Brain microvascular endothelial cell (primary cell): ENCODE measurements at regions not wholly inside any gene's neighbourhood (a gene's known extent, or its start where the extent isn't known, plus 50 kb on each side); places are given as distances from the start of the nearest gene placed in this dataset.

Source experiments
- DNase-seq: peaks from one replicate; pipeline ENCODE4 v3.0.0-alpha.2; 2020
- H3K27ac ChIP-seq: fragments of 250-450 bp; sonication (Bioruptor Pico); 2 replicates; pipeline ENCODE4 v1.5.1; 2020; ENCODE audit warnings: mild to moderate bottlenecking, moderate library complexity
- H3K27me3 ChIP-seq: fragments of 250-450 bp; sonication (Bioruptor Pico); replicated peaks from 2 replicates; pipeline ENCODE4 v1.5.1; 2020; ENCODE audit warnings: mild to moderate bottlenecking
- H3K36me3 ChIP-seq: fragments of 250-450 bp; sonication (Bioruptor Pico); replicated peaks from 2 replicates; pipeline ENCODE4 v1.5.1; 2020; ENCODE audit warnings: mild to moderate bottlenecking
- H3K4me3 ChIP-seq: 2 replicates; pipeline ENCODE4 v1.5.1; 2011; ENCODE audit warnings: low read depth, mild to moderate bottlenecking, control low read depth, low read length, moderate library complexity
- CTCF ChIP-seq: IDR thresholded peaks from 2 replicates; pipeline ENCODE4 v1.5.1; 2011; ENCODE audit warnings: low read depth, mild to moderate bottlenecking, moderate library complexity, low read length, control low read depth, inconsistent platforms; ENCODE audit errors: missing control alignments
- in situ Hi-C: cut with HindIII; loops from 2 replicates; pipeline ENCODE4 v1.10.0; 2017; ENCODE audit warnings: low sequenced_read_pairs, low pct_ligation_motif_present

GRCh38 chr17:13297183-13297582, 279.4 kb upstream of the ELAC2 start:
- in situ Hi-C loops = no loop called here
- no peak for DNase-seq
- H3K27me3 ChIP-seq = no peaks in the 10 kb centered on the region
- H3K27ac ChIP-seq = no peak overlapping the region
- no peak overlapping the region for H3K4me3 ChIP-seq
- no peak for TF ChIP-seq CTCF
- H3K36me3 ChIP-seq = no peaks in the 10 kb centered on the region

- no peak for TF ChIP-seq CTCF
- in situ Hi-C loops = no loop called here
- H3K27me3 ChIP-seq = no peaks in the 10 kb centered on the region
- no peaks in the 10 kb centered on the region for H3K36me3 ChIP-seq
- H3K4me3 ChIP-seq = no peak overlapping the region
- no peak for DNase-seq
- H3K27ac ChIP-seq = no peak overlapping the region
These were observed 275.6 kb upstream of the ELAC2 start for GRCh38 chr17:13293421-13293820.

- Histone ChIP-seq H3K36me3 (no peaks in the 10 kb centered on the region), H3K27me3 (no peaks in the 10 kb centered on the region), H3K4me3 (no peak overlapping the region), H3K27ac (no peak overlapping the region)
- TF ChIP-seq CTCF = no peak
- no peak for DNase-seq
- in situ Hi-C loops = no loop called here
These were observed 274.5 kb upstream of the ELAC2 start for GRCh38 chr17:13292291-13292690.

GRCh38 chr17:13288248-13288647, 270.4 kb upstream of the ELAC2 start:
- TF ChIP-seq CTCF = no peak
- Histone ChIP-seq H3K27me3 (no peaks in the 10 kb centered on the region), H3K27ac (no peak overlapping the region), H3K36me3 (no peaks in the 10 kb centered on the region), H3K4me3 (no peak overlapping the region)
- in situ Hi-C loops = no loop called here
- no peak for DNase-seq

- no peak for DNase-seq
- no peak for TF ChIP-seq CTCF
- Histone ChIP-seq H3K4me3 (no peak overlapping the region), H3K36me3 (no peaks in the 10 kb centered on the region), H3K27ac (no peak overlapping the region), H3K27me3 (no peaks in the 10 kb centered on the region)
- in situ Hi-C loops = no loop called here
These were observed 269.4 kb upstream of the ELAC2 start for GRCh38 chr17:13287226-13287625.

- Histone ChIP-seq H3K4me3 (no peak overlapping the region), H3K36me3 (no peaks in the 10 kb centered on the region), H3K27ac (no peak overlapping the region), H3K27me3 (no peaks in the 10 kb centered on the region)
- TF ChIP-seq CTCF = no peak
- DNase-seq = no peak
- in situ Hi-C loops = no loop called here
These were observed 265.8 kb upstream of the ELAC2 start for GRCh38 chr17:13283606-13284005.
